ENCODE measurements at regions not wholly inside any gene's neighbourhood (a gene's known extent, or its start where the extent isn't known, plus 50 kb on each side); places are given as distances from the start of the nearest gene placed in this dataset.

DNA sequence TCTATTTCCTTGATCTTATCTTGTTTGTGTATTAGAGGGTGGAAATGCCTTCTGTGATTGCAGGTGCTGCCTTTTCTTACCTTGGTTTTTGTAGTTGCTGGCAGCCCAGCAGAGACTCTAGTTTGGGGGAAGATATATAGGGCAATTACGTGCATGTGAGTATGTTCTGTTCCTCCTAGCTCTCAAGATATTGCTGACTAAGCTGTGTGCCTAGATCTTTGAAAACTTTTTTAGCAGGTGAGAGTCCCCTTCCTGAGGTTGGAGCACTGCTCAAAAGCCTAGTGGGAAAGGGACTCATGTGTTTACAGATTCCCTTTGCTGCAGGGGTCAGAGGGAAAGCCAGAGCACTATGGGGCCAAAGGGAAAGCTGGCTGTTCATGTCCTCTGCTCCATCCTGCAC, 136.1 kb downstream of the VSIG4 start:
- TF ChIP-seq POLR2A (IDR thresholded peaks at IDR 0.05; ENCODE audit: low read depth, low read length) = no peak
- no peak for TF ChIP-seq POLR2AphosphoS5 (IDR thresholded peaks at IDR 0.05; ENCODE audit: low read depth, low read length)
- no peak for TF ChIP-seq TAF1 (IDR thresholded peaks at IDR 0.05; ENCODE audit: borderline replicate concordance, low read depth, low read length)

All from GM12892 (cell line).